Endothelial cell of umbilical vein (primary cell): ENCODE measurements at regions not wholly inside any gene's neighbourhood (a gene's known extent, or its start where the extent isn't known, plus 50 kb on each side); places are given as distances from the start of the nearest gene placed in this dataset.
"Not testable (repeated sequence)": the region's sequence is repeated elsewhere in the genome, so short reads cannot be mapped to it uniquely, and the experiment has no call there.

Source experiments
- BruUV-seq: library from RNA; stranded (reverse); fragments of 400-500 nt; replicated peaks from 2 replicates; lab custom pipeline; 2021; lab: Mats Ljungman, UMichigan
- CTCF ChIA-PET: fragments of 300-600, 350-600 bp; sonication (Branson Sonifier 250); formaldehyde crosslinking; loops from one replicate; lab custom pipeline; 2021; ENCODE audit warnings: antibody characterized with exemption, inconsistent platforms; lab: Charles Lee
- POLR2A ChIA-PET: fragments of 300-600, 350-600 bp; sonication (Branson Sonifier 250); formaldehyde crosslinking; loops from one replicate; lab custom pipeline; 2021; ENCODE audit warnings: antibody characterized with exemption, inconsistent platforms; lab: Charles Lee
- DNase-seq: peaks from one replicate; pipeline ENCODE4 v3.0.0-alpha.2; 2011; ENCODE audit warnings: low read depth, low spot score
- FAIRE-seq: peaks from 2 replicates; lab custom pipeline; 2011; peaks lifted over from hg19 to GRCh38; lab: Jason Lieb, UNC
- H2AFZ ChIP-seq: 2 replicates; pipeline ENCODE4 v1.6.0; 2012; ENCODE audit warnings: low read depth, low read length, control low read depth, inconsistent platforms
- H3K27ac ChIP-seq: 2 replicates; pipeline ENCODE4 v1.5.1; 2011; ENCODE audit warnings: low read depth, mild to moderate bottlenecking, control low read depth, low read length, moderate library complexity; ENCODE audit not compliant: insufficient read depth
- H3K27me3 ChIP-seq, 2 experiments: 2 replicates each; pipeline versions ENCODE4 v1.6.0 to v1.6.1; 2011; ENCODE audit warnings: low read length in 2 of 2, mixed read lengths in 1 of 2; ENCODE audit not compliant: control insufficient read depth in 2 of 2, insufficient read depth in 2 of 2
- H3K36me3 ChIP-seq, 2 experiments: 2 replicates in 1 of 2; 3 replicates in 1 of 2; pipeline ENCODE4 v1.5.1; 2011; ENCODE audit warnings: low read length in 2 of 2, mild to moderate bottlenecking in 1 of 2, moderate library complexity in 1 of 2; ENCODE audit not compliant: control insufficient read depth in 2 of 2, insufficient read depth in 2 of 2; ENCODE audit errors: extremely low read depth in 1 of 2
- H3K4me1 ChIP-seq: 3 replicates; pipeline ENCODE4 v1.5.1; 2011; ENCODE audit warnings: mild to moderate bottlenecking, low read length; ENCODE audit not compliant: control insufficient read depth, insufficient read depth; ENCODE audit errors: extremely low read depth
- H3K4me2 ChIP-seq: 2 replicates; pipeline ENCODE4 v1.6.1; 2011; ENCODE audit warnings: low read length, control low read depth, mixed read lengths; ENCODE audit not compliant: insufficient read depth
- H3K4me3 ChIP-seq, 3 experiments: fragments of 200-600 bp in 1 of 3; sonication (generic), shearing (Covaris generic) in 1 of 3; replicated peaks in 1 of 3; 2 replicates each; pipeline ENCODE4 v1.5.1; 2011 to 2016; ENCODE audit warnings: control low read depth in 3 of 3, low read length in 3 of 3, mild to moderate bottlenecking in 2 of 3, inconsistent platforms in 1 of 3, low read depth in 1 of 3, moderate library complexity in 1 of 3; ENCODE audit not compliant: insufficient read depth in 1 of 3
- H3K79me2 ChIP-seq: 2 replicates; pipeline ENCODE4 v1.6.0; 2012; ENCODE audit warnings: low read length, inconsistent platforms; ENCODE audit not compliant: control insufficient read depth, insufficient read depth
- H3K9ac ChIP-seq: replicated peaks from 2 replicates; pipeline ENCODE3; 2011; ENCODE audit warnings: low read length, control low read depth; ENCODE audit not compliant: insufficient read depth; ENCODE audit errors: extremely low read depth
- H3K9me1 ChIP-seq: replicated peaks from 3 replicates; pipeline ENCODE4 v1.6.0; 2011; ENCODE audit warnings: mild to moderate bottlenecking, low read length; ENCODE audit not compliant: control insufficient read depth, insufficient read depth; ENCODE audit errors: extremely low read depth
- H3K9me3 ChIP-seq: replicated peaks from 2 replicates; pipeline ENCODE4 v1.5.1; 2012; ENCODE audit warnings: low read length, inconsistent platforms; ENCODE audit not compliant: control insufficient read depth, insufficient read depth
- H4K20me1 ChIP-seq: replicated peaks from 2 replicates; pipeline ENCODE3; 2011; ENCODE audit warnings: mild to moderate bottlenecking, low read length; ENCODE audit not compliant: control insufficient read depth, insufficient read depth; ENCODE audit errors: extremely low read depth
- EZH2 ChIP-seq: IDR thresholded peaks from 2 replicates; pipeline ENCODE4 v1.6.1; 2012; ENCODE audit warnings: borderline replicate concordance, low read depth, mild to moderate bottlenecking, moderate library complexity, low read length, inconsistent platforms; ENCODE audit not compliant: severe bottlenecking
- FOS ChIP-seq: IDR thresholded peaks from 2 replicates; pipeline ENCODE4 v1.6.1; 2011; ENCODE audit warnings: mild to moderate bottlenecking, low read length, moderate library complexity, borderline replicate concordance; ENCODE audit not compliant: insufficient read depth
- GATA2 ChIP-seq: IDR thresholded peaks from 2 replicates; pipeline ENCODE4 v1.7.0; 2011; ENCODE audit warnings: low read depth, mild to moderate bottlenecking, moderate library complexity, mixed read lengths, low read length; ENCODE audit not compliant: insufficient read length, insufficient read depth
- JUN ChIP-seq: IDR thresholded peaks from 2 replicates; pipeline ENCODE4 v1.6.1; 2011; ENCODE audit warnings: borderline replicate concordance, low read depth; ENCODE audit not compliant: insufficient read length, insufficient read depth
- MYC ChIP-seq: IDR thresholded peaks from one replicate; pipeline ENCODE4 v1.6.1; 2011; ENCODE audit warnings: mild to moderate bottlenecking, low read depth, low read length
- POLR2A ChIP-seq: IDR thresholded peaks from 2 replicates; pipeline ENCODE4 v1.6.1; 2012; ENCODE audit warnings: low read depth, mild to moderate bottlenecking, control low read depth, low read length
- POLR2AphosphoS5 ChIP-seq: IDR thresholded peaks from 2 replicates; pipeline ENCODE4 v1.6.1; 2012; ENCODE audit warnings: low read depth, mild to moderate bottlenecking, control low read depth, low read length, moderate library complexity; ENCODE audit not compliant: insufficient read depth
- dilution Hi-C: fragments of 300-500 bp; cut with MboI; formaldehyde crosslinking; loops from one replicate; pipeline ENCODE4 v1.15.0; 2019; ENCODE audit warnings: low sequenced_read_pairs; ENCODE audit not compliant: extremely low pct_ligation_motif_present
- intact Hi-C: fragments of 100-400 bp; cut with micrococcal nuclease; formaldehyde crosslinking; loops from one replicate; pipeline ENCODE4 v1.10.0; 2022
- TF ChIP-seq, protein P1 (sequence below), 2 donors: IDR thresholded peaks; 1 replicate in 1 of 2; 2 replicates in 1 of 2; pipeline ENCODE4 v1.5.1; 2011; ENCODE audit warnings: low read length in 2 of 2, mild to moderate bottlenecking in 2 of 2, moderate library complexity in 2 of 2, control low read depth in 1 of 2, inconsistent platforms in 1 of 2, low read depth in 1 of 2; ENCODE audit not compliant: insufficient read depth in 1 of 2; ENCODE audit errors: extremely low read depth in 1 of 2
- TF ChIP-seq, protein P2 (sequence below): IDR thresholded peaks from 2 replicates; pipeline ENCODE4 v1.6.1; 2011; ENCODE audit not compliant: insufficient read depth, insufficient read length

DNA sequence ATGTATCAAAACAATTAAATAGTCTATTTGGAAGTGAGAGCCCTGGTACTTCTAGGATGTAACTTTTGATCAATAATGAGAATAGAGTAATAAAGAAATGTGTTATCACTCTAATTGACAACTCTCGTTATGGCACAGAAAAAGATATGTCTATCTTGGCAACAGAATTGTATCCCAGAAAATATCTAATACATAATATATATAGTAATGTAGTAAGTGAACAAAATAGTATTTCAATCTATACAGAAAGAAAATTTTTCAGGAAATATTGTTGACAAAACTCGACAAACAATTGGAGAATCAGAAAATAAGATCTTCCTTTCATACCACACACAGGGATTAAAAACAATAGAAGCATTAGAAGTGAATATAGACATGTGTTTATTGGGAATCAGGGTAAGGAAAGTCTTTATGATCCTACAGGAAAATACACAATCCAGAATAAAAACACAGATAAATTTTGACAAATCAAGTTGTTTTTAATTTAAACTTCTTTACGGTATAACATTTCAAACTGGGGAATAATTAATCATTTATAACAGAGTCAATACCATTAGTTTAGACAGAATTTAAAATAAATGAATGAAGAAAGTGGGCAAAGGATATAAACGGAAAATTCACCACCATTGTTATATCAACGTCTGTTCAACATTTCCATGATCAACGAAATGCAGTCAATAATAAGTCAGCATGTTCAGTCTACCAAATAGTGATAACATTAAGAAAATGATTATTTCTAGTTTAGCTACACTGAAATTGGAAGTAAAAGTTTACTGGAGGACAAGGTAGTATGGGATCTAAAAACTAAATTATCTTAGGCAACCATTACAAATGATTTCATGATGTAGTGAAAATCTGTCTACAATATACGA is 1526.5 kb upstream of the TPTE start:
- Histone ChIP-seq H3K36me3 (no peaks in the 10 kb centered on the region), H3K9ac (no peak overlapping the region), H3K4me1 (no peaks in the 10 kb centered on the region), H3K9me3 (peaks cover 33% of the 10 kb centered on the region), H3K9me1 (no peaks in the 10 kb centered on the region), H3K4me2 (no peak overlapping the region), H3K27ac (no peak overlapping the region), H3K27me3 (no peaks in the 10 kb centered on the region), H3K4me3 (no peak overlapping the region), H4K20me1 (no peaks in the 10 kb centered on the region), H2AFZ (no peak overlapping the region), H3K79me2 (no peaks in the 10 kb centered on the region)
- DNase-seq (no peak), FAIRE-seq (no peak)
- TF ChIP-seq FOS (no peak), GATA2 (no peak), POLR2A (no peak), POLR2AphosphoS5 (no peak), JUN (no peak), MYC (no peak), EZH2 (no peak)
- TF ChIP-seq, protein P1, sequence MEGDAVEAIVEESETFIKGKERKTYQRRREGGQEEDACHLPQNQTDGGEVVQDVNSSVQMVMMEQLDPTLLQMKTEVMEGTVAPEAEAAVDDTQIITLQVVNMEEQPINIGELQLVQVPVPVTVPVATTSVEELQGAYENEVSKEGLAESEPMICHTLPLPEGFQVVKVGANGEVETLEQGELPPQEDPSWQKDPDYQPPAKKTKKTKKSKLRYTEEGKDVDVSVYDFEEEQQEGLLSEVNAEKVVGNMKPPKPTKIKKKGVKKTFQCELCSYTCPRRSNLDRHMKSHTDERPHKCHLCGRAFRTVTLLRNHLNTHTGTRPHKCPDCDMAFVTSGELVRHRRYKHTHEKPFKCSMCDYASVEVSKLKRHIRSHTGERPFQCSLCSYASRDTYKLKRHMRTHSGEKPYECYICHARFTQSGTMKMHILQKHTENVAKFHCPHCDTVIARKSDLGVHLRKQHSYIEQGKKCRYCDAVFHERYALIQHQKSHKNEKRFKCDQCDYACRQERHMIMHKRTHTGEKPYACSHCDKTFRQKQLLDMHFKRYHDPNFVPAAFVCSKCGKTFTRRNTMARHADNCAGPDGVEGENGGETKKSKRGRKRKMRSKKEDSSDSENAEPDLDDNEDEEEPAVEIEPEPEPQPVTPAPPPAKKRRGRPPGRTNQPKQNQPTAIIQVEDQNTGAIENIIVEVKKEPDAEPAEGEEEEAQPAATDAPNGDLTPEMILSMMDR (IDR thresholded peaks at IDR 0.05; ENCODE audit: extremely low read depth in 1 of 2, insufficient read depth in 1 of 2, low read depth in 1 of 2, low read length in 2 of 2), result no peak
- TF ChIP-seq, protein P2, sequence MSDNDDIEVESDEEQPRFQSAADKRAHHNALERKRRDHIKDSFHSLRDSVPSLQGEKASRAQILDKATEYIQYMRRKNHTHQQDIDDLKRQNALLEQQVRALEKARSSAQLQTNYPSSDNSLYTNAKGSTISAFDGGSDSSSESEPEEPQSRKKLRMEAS, result no peak
- BruUV-seq, result no TSS peak
- CTCF ChIA-PET, result no interaction called here
- POLR2A ChIA-PET, result no interaction called here
- dilution Hi-C loops, result no loop called here
- intact Hi-C loops, result no loop called here

DNA sequence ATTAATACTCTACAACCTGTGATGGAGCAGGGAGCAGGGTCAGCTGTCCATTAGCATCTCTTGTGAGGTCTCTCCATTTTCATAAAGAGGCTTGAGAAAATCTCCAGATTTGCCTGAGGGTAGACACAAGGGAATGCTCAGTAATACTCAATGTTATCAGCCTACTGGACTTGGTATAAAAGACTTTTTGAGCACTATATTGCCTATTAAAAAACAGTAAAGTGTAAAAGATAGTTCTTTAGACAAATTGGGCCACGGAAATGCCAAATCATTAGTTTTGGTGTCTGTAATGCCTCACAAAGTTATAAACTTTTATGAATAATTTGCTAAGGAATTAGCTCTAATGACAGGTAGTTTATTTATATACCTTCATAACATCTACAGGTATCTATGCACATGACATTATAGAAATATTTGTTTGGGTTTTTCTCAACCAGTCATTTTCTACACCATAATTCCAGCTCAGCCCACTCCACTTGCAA is 1524.9 kb upstream of the TPTE start:
- H3K27me3 ChIP-seq, intact Hi-C loops, H4K20me1 ChIP-seq, H2AFZ ChIP-seq, FAIRE-seq, H3K4me2 ChIP-seq, CTCF ChIA-PET, H3K4me1 ChIP-seq, H3K27ac ChIP-seq, H3K9me1 ChIP-seq, H3K79me2 ChIP-seq, dilution Hi-C loops, POLR2A ChIA-PET, H3K9ac ChIP-seq, DNase-seq, H3K36me3 ChIP-seq, H3K4me3 ChIP-seq, BruUV-seq: not testable (repeated sequence)
- H3K9me3 ChIP-seq, result peaks cover 29% of the 10 kb centered on the region
